ENCODE measurements at regions not wholly inside any gene's neighbourhood (a gene's known extent, or its start where the extent isn't known, plus 50 kb on each side); places are given as distances from the start of the nearest gene placed in this dataset.

DNA sequence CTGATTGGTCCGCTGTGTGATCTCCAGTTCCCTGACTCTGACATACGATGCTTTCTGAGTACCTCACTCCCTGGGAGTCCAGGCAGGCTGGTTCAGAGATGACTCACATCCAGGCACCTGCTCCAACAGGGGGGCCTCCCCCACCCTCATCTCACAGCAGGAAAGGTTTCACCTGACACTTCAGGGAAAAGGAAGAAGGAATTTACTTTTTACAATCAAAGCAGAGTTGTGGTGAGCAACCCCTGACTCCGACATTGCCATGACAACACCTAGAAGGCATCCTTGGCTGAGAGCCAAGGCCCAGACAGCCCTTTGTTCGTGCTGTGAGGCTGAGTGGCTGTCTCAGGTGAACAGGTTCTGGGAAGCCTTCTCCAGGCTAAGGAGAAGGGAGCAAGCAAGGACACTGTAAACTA is 164.6 kb upstream of the GJB5 start:
- no peak for TF ChIP-seq EZH2phosphoT487 (IDR thresholded peaks at IDR 0.05; ENCODE audit: insufficient read depth, low read depth)
- TF ChIP-seq EZH2 (IDR thresholded peaks at IDR 0.05; ENCODE audit: insufficient read depth, poor library complexity, severe bottlenecking): no peak
